Dendritic cell treated with granulocyte-macrophage colony-stimulating factor and Interleukin-4, amounts not matched to agents 40 ng/mL and 50 ng/mL, for 4 days (primary cell): ENCODE measurements at regions not wholly inside any gene's neighbourhood (a gene's known extent, or its start where the extent isn't known, plus 50 kb on each side); places are given as distances from the start of the nearest gene placed in this dataset.

Source experiments
- H3K27ac Mint-ChIP-seq: one replicate; pipeline ENCODE4 v1.8.0; 2022; ENCODE audit warnings: mild to moderate bottlenecking, mixed read lengths
- H3K27me3 Mint-ChIP-seq: one replicate; pipeline ENCODE4 v1.8.0; 2022; ENCODE audit warnings: mild to moderate bottlenecking, mixed read lengths
- H3K36me3 Mint-ChIP-seq: one replicate; pipeline ENCODE4 v1.8.0; 2022; ENCODE audit warnings: low read depth, mixed read lengths
- H3K4me1 Mint-ChIP-seq: one replicate; pipeline ENCODE4 v1.8.0; 2022; ENCODE audit warnings: low read depth, mixed read lengths
- H3K4me3 Mint-ChIP-seq: one replicate; pipeline ENCODE4 v1.8.0; 2022; ENCODE audit warnings: mild to moderate bottlenecking, moderate library complexity, mixed read lengths
- H3K9me3 Mint-ChIP-seq: one replicate; pipeline ENCODE4 v1.8.0; 2022; ENCODE audit warnings: mixed read lengths
- intact Hi-C: fragments of 100-400 bp; cut with micrococcal nuclease; formaldehyde crosslinking; loops from one replicate; pipeline ENCODE4 v1.15.0; 2022

- Mint-ChIP-seq H3K27ac (no peak overlapping the region), H3K36me3 (no peaks in the 10 kb centered on the region), H3K4me1 (no peaks in the 10 kb centered on the region), H3K9me3 (peaks cover 10% of the 10 kb centered on the region), H3K27me3 (peaks cover 7% of the 10 kb centered on the region), H3K4me3 (no peak overlapping the region)
- intact Hi-C loops = no loop called here
Measured at GRCh38 chr4:110394871-110395270, 81.1 kb upstream of the ENPEP start.

GRCh38 chr4:110381784-110382183 is 94.2 kb upstream of the ENPEP start:
- Mint-ChIP-seq H3K36me3 (no peaks in the 10 kb centered on the region), H3K9me3 (peaks cover 32% of the 10 kb centered on the region), H3K4me3 (no peak overlapping the region), H3K27ac (no peak overlapping the region), H3K27me3 (peaks cover 8% of the 10 kb centered on the region), H3K4me1 (no peaks in the 10 kb centered on the region)
- intact Hi-C loops = no loop called here

- H3K27me3 Mint-ChIP-seq = peaks cover 10% of the 10 kb centered on the region
- intact Hi-C loops = no loop called here
- no peaks in the 10 kb centered on the region for H3K9me3 Mint-ChIP-seq
- no peak overlapping the region for H3K27ac Mint-ChIP-seq
- H3K4me1 Mint-ChIP-seq = peaks cover 8% of the 10 kb centered on the region
- H3K36me3 Mint-ChIP-seq = no peaks in the 10 kb centered on the region
- H3K4me3 Mint-ChIP-seq = no peak overlapping the region
Measured at GRCh38 chr4:110372485-110372884, 103.5 kb upstream of the ENPEP start.

GRCh38 chr4:110371016-110371770 is 104.8 kb upstream of the ENPEP start:
- Mint-ChIP-seq H3K27ac (no peak overlapping the region), H3K9me3 (no peaks in the 10 kb centered on the region), H3K4me3 (no peak overlapping the region), H3K4me1 (peaks cover 8% of the 10 kb centered on the region), H3K27me3 (peaks cover 7% of the 10 kb centered on the region), H3K36me3 (no peaks in the 10 kb centered on the region)
- intact Hi-C loops = no loop called here

- Mint-ChIP-seq H3K4me1 (peaks cover 8% of the 10 kb centered on the region), H3K27me3 (peaks cover 7% of the 10 kb centered on the region), H3K36me3 (no peaks in the 10 kb centered on the region), H3K4me3 (no peak overlapping the region), H3K9me3 (no peaks in the 10 kb centered on the region), H3K27ac (no peak overlapping the region)
- intact Hi-C loops = no loop called here
Measured at GRCh38 chr4:110368409-110368808, 107.5 kb upstream of the ENPEP start.

- Mint-ChIP-seq H3K4me3 (no peak overlapping the region), H3K27me3 (peaks cover 7% of the 10 kb centered on the region), H3K36me3 (no peaks in the 10 kb centered on the region), H3K9me3 (no peaks in the 10 kb centered on the region), H3K4me1 (no peaks in the 10 kb centered on the region), H3K27ac (no peak overlapping the region)
- intact Hi-C loops = no loop called here
Measured at GRCh38 chr4:110367156-110367555, 108.8 kb upstream of the ENPEP start.

GRCh38 chr4:110365761-110366160 is 110.2 kb upstream of the ENPEP start:
- H3K27me3 Mint-ChIP-seq = peaks cover 7% of the 10 kb centered on the region
- H3K4me3 Mint-ChIP-seq = no peak overlapping the region
- H3K9me3 Mint-ChIP-seq = no peaks in the 10 kb centered on the region
- no peak overlapping the region for H3K27ac Mint-ChIP-seq
- H3K36me3 Mint-ChIP-seq = no peaks in the 10 kb centered on the region
- H3K4me1 Mint-ChIP-seq = peaks cover 5% of the 10 kb centered on the region
- intact Hi-C loops = no loop called here

GRCh38 chr4:110364911-110365520 is 110.9 kb upstream of the ENPEP start:
- Mint-ChIP-seq H3K27ac (no peak overlapping the region), H3K9me3 (no peaks in the 10 kb centered on the region), H3K4me1 (peaks cover 5% of the 10 kb centered on the region), H3K4me3 (no peak overlapping the region), H3K36me3 (no peaks in the 10 kb centered on the region), H3K27me3 (peaks cover 6% of the 10 kb centered on the region)
- intact Hi-C loops = no loop called here

GRCh38 chr4:110361921-110362320 is 114.0 kb upstream of the ENPEP start:
- H3K27me3 Mint-ChIP-seq = peaks cover 5% of the 10 kb centered on the region
- H3K9me3 Mint-ChIP-seq = no peaks in the 10 kb centered on the region
- H3K36me3 Mint-ChIP-seq = no peaks in the 10 kb centered on the region
- H3K27ac Mint-ChIP-seq = no peak overlapping the region
- intact Hi-C loops = no loop called here
- peaks cover 13% of the 10 kb centered on the region for H3K4me1 Mint-ChIP-seq
- H3K4me3 Mint-ChIP-seq = no peak overlapping the region

- no peak overlapping the region for H3K4me3 Mint-ChIP-seq
- H3K9me3 Mint-ChIP-seq = no peaks in the 10 kb centered on the region
- intact Hi-C loops = no loop called here
- H3K27ac Mint-ChIP-seq = no peak overlapping the region
- H3K4me1 Mint-ChIP-seq = peaks cover 13% of the 10 kb centered on the region
- peaks cover 6% of the 10 kb centered on the region for H3K27me3 Mint-ChIP-seq
- H3K36me3 Mint-ChIP-seq = no peaks in the 10 kb centered on the region
Measured at GRCh38 chr4:110359076-110359475, 116.9 kb upstream of the ENPEP start.

- Mint-ChIP-seq H3K27ac (no peak overlapping the region), H3K9me3 (no peaks in the 10 kb centered on the region), H3K36me3 (no peaks in the 10 kb centered on the region), H3K4me3 (no peak overlapping the region), H3K27me3 (peaks cover 14% of the 10 kb centered on the region), H3K4me1 (peaks cover 13% of the 10 kb centered on the region)
- intact Hi-C loops = no loop called here
Measured at GRCh38 chr4:110357521-110357920, 118.4 kb upstream of the ENPEP start.

GRCh38 chr4:110354460-110354859 is 121.5 kb upstream of the ENPEP start:
- Mint-ChIP-seq H3K4me1 (peaks cover 12% of the 10 kb centered on the region), H3K27ac (no peak overlapping the region), H3K4me3 (no peak overlapping the region), H3K36me3 (no peaks in the 10 kb centered on the region), H3K27me3 (peaks cover 14% of the 10 kb centered on the region), H3K9me3 (no peaks in the 10 kb centered on the region)
- intact Hi-C loops = no loop called here

GRCh38 chr4:110352670-110353442 is 123.1 kb upstream of the ENPEP start:
- Mint-ChIP-seq H3K9me3 (no peaks in the 10 kb centered on the region), H3K36me3 (no peaks in the 10 kb centered on the region), H3K27me3 (peaks cover 15% of the 10 kb centered on the region), H3K4me3 (no peak overlapping the region), H3K4me1 (peaks cover 16% of the 10 kb centered on the region), H3K27ac (no peak overlapping the region)
- intact Hi-C loops = no loop called here

GRCh38 chr4:110348711-110349383 is 127.1 kb upstream of the ENPEP start:
- Mint-ChIP-seq H3K27me3 (peaks cover 13% of the 10 kb centered on the region), H3K4me3 (no peak overlapping the region), H3K4me1 (peaks cover 24% of the 10 kb centered on the region), H3K36me3 (no peaks in the 10 kb centered on the region), H3K9me3 (no peaks in the 10 kb centered on the region), H3K27ac (no peak overlapping the region)
- intact Hi-C loops = no loop called here
